ENCODE measurements at regions not wholly inside any gene's neighbourhood (a gene's known extent, or its start where the extent isn't known, plus 50 kb on each side); places are given as distances from the start of the nearest gene placed in this dataset.

DNA sequence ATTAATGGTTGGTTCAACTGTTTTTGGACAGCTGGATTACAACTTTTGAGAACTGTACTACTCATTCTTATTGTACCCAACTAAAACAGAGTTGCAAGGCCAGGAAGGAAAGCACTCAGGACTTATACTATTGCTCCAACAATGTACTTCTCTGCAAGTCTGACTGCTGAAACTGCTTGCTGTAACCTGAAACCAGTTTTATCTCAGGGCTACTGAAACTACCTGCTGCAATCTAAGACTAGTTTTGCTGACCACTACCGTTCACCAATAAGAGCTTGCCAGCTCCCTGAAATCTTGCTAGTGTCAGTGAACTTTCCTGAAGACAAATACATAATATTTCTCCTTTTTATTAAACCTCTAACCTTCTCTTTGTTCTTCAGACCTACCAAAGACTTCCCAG is 157.3 kb downstream of the CDCA7 start:
- no peak for TF ChIP-seq POLR2A (IDR thresholded peaks at IDR 0.05)
- no peak for TF ChIP-seq CTCF (IDR thresholded peaks at IDR 0.05 in 4 of 5, conservative IDR thresholded peaks at IDR 0.05 in 1 of 5)
- intact Hi-C loops (cut with DNase I; ENCODE audit: low total_unique reads) (no loop called here), in situ Hi-C loops (cut with MboI; ENCODE audit: low sequenced_read_pairs in 4 of 4) (no loop called here)
- no peak overlapping the region for H3K27ac ChIP-seq
- no peaks in the 10 kb centered on the region for H3K27me3 ChIP-seq
- ATAC-seq, result no peak
- no peak overlapping the region for H3K4me3 ChIP-seq
- no peak for DNase-seq
- no peaks in the 10 kb centered on the region for H3K9me3 ChIP-seq
- H3K4me1 ChIP-seq, result no peaks in the 10 kb centered on the region
- H3K36me3 ChIP-seq, result no peaks in the 10 kb centered on the region

GRCh38 chr2:173513107-173513727 is 158.5 kb downstream of the CDCA7 start:
- ATAC-seq (no peak), DNase-seq (no peak)
- intact Hi-C loops (cut with DNase I; ENCODE audit: low total_unique reads), result no loop called here
- H3K4me3 ChIP-seq, result no peak overlapping the region
- H3K9me3 ChIP-seq, result no peaks in the 10 kb centered on the region
- H3K27me3 ChIP-seq, result no peaks in the 10 kb centered on the region
- H3K4me1 ChIP-seq, result no peaks in the 10 kb centered on the region
- H3K36me3 ChIP-seq, result no peaks in the 10 kb centered on the region
- H3K27ac ChIP-seq, result no peak overlapping the region
- in situ Hi-C loops (cut with MboI; ENCODE audit: low sequenced_read_pairs in 4 of 4), result no loop called here
- TF ChIP-seq POLR2A (IDR thresholded peaks at IDR 0.05) (no peak), CTCF (IDR thresholded peaks at IDR 0.05 in 4 of 5, conservative IDR thresholded peaks at IDR 0.05 in 1 of 5) (no peak)

- DNase-seq, result no peak
- ATAC-seq, result no peak
- Histone ChIP-seq H3K36me3 (no peaks in the 10 kb centered on the region), H3K27me3 (no peaks in the 10 kb centered on the region), H3K4me3 (no peak overlapping the region), H3K4me1 (no peaks in the 10 kb centered on the region), H3K9me3 (no peaks in the 10 kb centered on the region), H3K27ac (no peak overlapping the region)
- no peak for TF ChIP-seq POLR2A (IDR thresholded peaks at IDR 0.05)
- no peak for TF ChIP-seq CTCF (IDR thresholded peaks at IDR 0.05 in 4 of 5, conservative IDR thresholded peaks at IDR 0.05 in 1 of 5)
- intact Hi-C loops (cut with DNase I; ENCODE audit: low total_unique reads), result no loop called here
- in situ Hi-C loops (cut with MboI; ENCODE audit: low sequenced_read_pairs in 4 of 4), result no loop called here
Measured at GRCh38 chr2:173520918-173521317, 166.2 kb downstream of the CDCA7 start.

DNA sequence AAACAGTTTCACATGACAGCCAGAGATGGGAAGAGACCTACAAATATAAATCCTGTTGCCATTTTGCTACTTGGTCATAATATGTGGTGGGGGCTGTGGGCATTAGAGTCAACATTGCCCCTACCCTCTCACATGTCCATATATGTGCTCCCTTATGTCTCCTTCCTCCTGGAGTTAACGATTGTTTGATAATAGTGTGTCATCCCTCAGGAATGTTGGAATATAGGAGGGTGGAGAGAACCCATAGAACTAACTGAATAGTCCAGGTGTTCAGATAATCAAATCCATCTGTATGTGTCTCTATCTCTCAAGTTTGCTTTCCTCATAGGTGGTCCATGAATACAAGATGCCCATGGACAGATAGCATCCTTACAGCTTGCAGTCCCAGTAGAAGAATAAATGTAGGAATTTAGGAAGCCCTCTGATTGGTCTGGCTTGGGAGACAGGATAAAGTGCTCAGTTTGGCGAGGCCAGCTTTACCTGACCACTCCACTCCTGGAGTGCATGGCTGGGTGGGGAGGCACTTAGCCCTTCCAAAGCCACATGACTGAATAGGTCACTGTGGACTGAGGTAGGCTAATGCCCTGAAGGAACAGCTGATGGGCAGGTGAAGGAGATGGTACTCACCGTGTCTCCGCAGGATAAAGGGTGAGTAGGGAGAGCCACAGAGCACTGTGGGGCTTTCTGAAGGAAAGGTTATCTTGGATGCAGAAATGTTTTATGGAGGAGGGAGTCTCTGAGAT is 166.9 kb downstream of the CDCA7 start:
- H3K4me3 ChIP-seq, result no peak overlapping the region
- H3K9me3 ChIP-seq, result no peaks in the 10 kb centered on the region
- DNase-seq, result no peak
- intact Hi-C loops (cut with DNase I; ENCODE audit: low total_unique reads), result no loop called here
- no peaks in the 10 kb centered on the region for H3K36me3 ChIP-seq
- no peak for ATAC-seq
- H3K27me3 ChIP-seq, result no peaks in the 10 kb centered on the region
- in situ Hi-C loops (cut with MboI; ENCODE audit: low sequenced_read_pairs in 4 of 4), result no loop called here
- H3K27ac ChIP-seq, result no peak overlapping the region
- no peaks in the 10 kb centered on the region for H3K4me1 ChIP-seq
- no peak for TF ChIP-seq POLR2A (IDR thresholded peaks at IDR 0.05)
- TF ChIP-seq CTCF (IDR thresholded peaks at IDR 0.05 in 4 of 5, conservative IDR thresholded peaks at IDR 0.05 in 1 of 5), result no peak
